ENCODE measurements at regions not wholly inside any gene's neighbourhood (a gene's known extent, or its start where the extent isn't known, plus 50 kb on each side); places are given as distances from the start of the nearest gene placed in this dataset.

- no peaks in the 10 kb centered on the region for H3K36me3 Mint-ChIP-seq (ENCODE audit: low read depth)
- no peak overlapping the region for H3K4me3 Mint-ChIP-seq
Observed at GRCh38 chr2:152962446-152962845, 244.0 kb downstream of the ARL6IP6 start.

More at GRCh38 chr2:152962446-152962845, 244.0 kb downstream of the ARL6IP6 start:
- H4K20me1 ChIP-seq (replicated peaks; ENCODE audit: insufficient read depth), result no peaks in the 10 kb centered on the region
- DNase-seq (ENCODE audit: low spot score), result no peak
- no peaks in the 10 kb centered on the region for H3K79me2 ChIP-seq (replicated peaks; ENCODE audit: insufficient read depth)
- no peaks in the 10 kb centered on the region for H3K4me1 ChIP-seq (ENCODE audit: insufficient read depth)
- TF ChIP-seq ZNF331 (CRISPR knock-in tag; IDR thresholded peaks at IDR 0.05; ENCODE audit: low read depth) (no peak), CREB1 (CRISPR knock-in tag; IDR thresholded peaks at IDR 0.05; ENCODE audit: low read depth) (no peak), ZNF462 (CRISPR knock-in tag; IDR thresholded peaks at IDR 0.05) (no peak), ETS1 (IDR thresholded peaks at IDR 0.05) (no peak), NANOG (IDR thresholded peaks at IDR 0.05; ENCODE audit: borderline replicate concordance) (no peak), ZNF114 (CRISPR knock-in tag; IDR thresholded peaks at IDR 0.05) (no peak)
- no peak for ATAC-seq
- H3K36me3 ChIP-seq (ENCODE audit: insufficient read depth), result no peaks in the 10 kb centered on the region
- H3K27ac ChIP-seq (ENCODE audit: low read depth), result no peak overlapping the region
- peaks cover 8% of the 10 kb centered on the region for H3K9me3 Mint-ChIP-seq
- no peaks in the 10 kb centered on the region for H3F3A ChIP-seq (replicated peaks; ENCODE audit: low read depth)
- H3K27me3 Mint-ChIP-seq (ENCODE audit: insufficient read depth, low read depth, poor library complexity), result no peaks in the 10 kb centered on the region
- no peak overlapping the region for H3K27ac Mint-ChIP-seq
- no peaks in the 10 kb centered on the region for H3K9me2 ChIP-seq (ENCODE audit: insufficient read depth)
- H3K27me3 ChIP-seq (ENCODE audit: insufficient read depth), result no peaks in the 10 kb centered on the region
- H2AFZ ChIP-seq, result no peak overlapping the region
- no peak overlapping the region for H3K4me2 ChIP-seq
- H3K4me3 ChIP-seq, result no peak overlapping the region
- H3K4me1 Mint-ChIP-seq, result no peaks in the 10 kb centered on the region

Measured in GM23338 (cell line).